Heart left ventricle (tissue), 16 donors: ENCODE measurements at regions not wholly inside any gene's neighbourhood (a gene's known extent, or its start where the extent isn't known, plus 50 kb on each side); places are given as distances from the start of the nearest gene placed in this dataset.
"Not testable (repeated sequence)": the region's sequence is repeated elsewhere in the genome, so short reads cannot be mapped to it uniquely, and the experiment has no call there.

Source experiments
- ATAC-seq, 4 donors: fragments of 200-7000 bp; cut with Tn5 transposase; one replicate each; pipeline ENCODE4 v1.9.1; 2020 to 2022; ENCODE audit warnings: moderate library complexity in 4 of 4, mild to moderate bottlenecking in 3 of 4, moderate number of reproducible peaks in 1 of 4
- DNase-seq, 5 donors: peaks; one replicate each; pipeline ENCODE4 v3.0.0-alpha.2; 2020
- H3K27ac ChIP-seq, 12 donors: fragments of 200-600 bp; sonication (generic) in 4 of 12; one replicate each; pipeline versions ENCODE4 v1.5.0 to v1.8.0; 2016 to 2022; ENCODE audit warnings: mild to moderate bottlenecking in 2 of 12
- H3K27me3 ChIP-seq, 9 donors: fragments of 200-600 bp; sonication (generic) in 2 of 9; one replicate each; pipeline versions ENCODE4 v1.5.1 to v1.8.0; 2016 to 2022; ENCODE audit warnings: mild to moderate bottlenecking in 3 of 9
- H3K36me3 ChIP-seq, 9 donors: fragments of 200-600 bp; sonication (generic) in 2 of 9; one replicate each; pipeline versions ENCODE4 v1.5.0 to v1.8.0; 2018 to 2022; ENCODE audit warnings: mild to moderate bottlenecking in 2 of 9
- H3K4me1 ChIP-seq, 12 donors: fragments of 200-600 bp; sonication (generic) in 4 of 12; one replicate each; pipeline versions ENCODE4 v1.5.0 to v1.8.0; 2016 to 2022; ENCODE audit warnings: mild to moderate bottlenecking in 3 of 12
- H3K4me3 ChIP-seq, 12 donors: fragments of 200-600 bp; sonication (generic) in 4 of 12; one replicate each; pipeline versions ENCODE4 v1.5.0 to v1.8.0; 2017 to 2022; ENCODE audit warnings: mild to moderate bottlenecking in 9 of 12, moderate library complexity in 4 of 12
- H3K9me3 ChIP-seq, 12 donors: fragments of 200-600 bp; sonication (generic) in 4 of 12; one replicate each; pipeline versions ENCODE4 v1.5.0 to v1.8.0; 2016 to 2022; ENCODE audit warnings: mild to moderate bottlenecking in 1 of 12
- CTCF ChIP-seq, 12 donors: fragments of 200-600 bp; sonication (generic) in 4 of 12; IDR thresholded peaks; one replicate each; pipeline versions ENCODE4 v1.5.0 to v1.8.0; 2018 to 2022; ENCODE audit warnings: antibody characterized with exemption in 12 of 12, mild to moderate bottlenecking in 5 of 12
- POLR2A ChIP-seq, 2 donors: fragments of 450-650 bp; IDR thresholded peaks; one replicate each; pipeline ENCODE4 v1.6.1; 2017; ENCODE audit warnings: antibody characterized with exemption in 2 of 2, mild to moderate bottlenecking in 2 of 2, moderate library complexity in 2 of 2
- WGBS, 4 donors: extraction: QIAGEN DNeasy Blood & Tissue Kit in 2 of 4; methylation state at CpG; one replicate each; pipeline versions ENCODE4 v1.1.5 to v1.1.7; 2013 to 2018; 5-methylcytosine and 5-hydroxymethylcytosine counted together
- intact Hi-C, 10 donors: fragments of 100-400 bp; cut with DNase I; formaldehyde crosslinking; loops; one replicate each; pipeline versions ENCODE4 v1.11.1 to v1.14.2; 2022
- donor health status: ischemic (EF 13 %, LVEDD 7.1; RV severe dilation, severe dysfunction).
- donor health status: healthy with polysubstance abuse.
- donor health status: DM: no; HTN: yes; CAD: no.
- donor health status: DM: no; HTN: no; CAD: no.
- donor health status: ischemic (EF 25% LVEDD 6.9; RV normal size, moderate dysfunction).
- donor health status: ischemic (EF 25% LVEDD 5.7; RV mildly dilated, moderate dysfunction).
- donor health status: healthy.
- donor health status: DM: yes; HTN: yes; CAD: no.
- donor health status: ischemic (EF 35%, LVEDD 5.7; RV mildly dilated, moderate dysfunction).
- donor health status: nonischemic (EF 11% LVEDD 7.7; RV severe dilation, severe dysfunction).
- donor health status: DM: yes; HTN: yes; CAD: no.
- donor health status: PGD.
- donor health status: ischemic (EF 29% LVEDD 5.4; RV normal size, mild dysfunction).
- donor health status: nonischemic (EF 23%, LVEDD 6.1; RV moderate dilation, normal function).

GRCh38 chr4:100633269-100633668 is 115.4 kb upstream of the EMCN start:
- Histone ChIP-seq H3K4me3 (no peak overlapping the region), H3K27me3 (no peaks in the 10 kb centered on the region), H3K4me1 (no peaks in the 10 kb centered on the region), H3K36me3 (no peaks in the 10 kb centered on the region), H3K9me3 (peaks cover 0 to 22% (median 2%) of the 10 kb centered on the region in 12 donors), H3K27ac (no peak overlapping the region)
- DNase-seq (no peak), ATAC-seq (no peak)
- WGBS, 4 donors, result 89 to 95% (median 91%) methylated on average over 2 of the region's 2 CpGs
- intact Hi-C loops, result no loop called here
- TF ChIP-seq POLR2A (IDR thresholded peaks at IDR 0.05) (no peak), CTCF (IDR thresholded peaks at IDR 0.05) (no peak)

GRCh38 chr4:100632163-100632562 is 114.3 kb upstream of the EMCN start:
- TF ChIP-seq POLR2A (IDR thresholded peaks at IDR 0.05) (no peak), CTCF (IDR thresholded peaks at IDR 0.05) (no peak)
- H3K27ac ChIP-seq, result no peak overlapping the region
- intact Hi-C loops, result no loop called here
- H3K4me1 ChIP-seq, result no peaks in the 10 kb centered on the region
- H3K9me3 ChIP-seq, result peaks cover 0 to 11% (median 0%) of the 10 kb centered on the region in 12 donors
- DNase-seq (no peak), ATAC-seq (peak in 2 of 4 donors; percentile 36 to 37)
- H3K4me3 ChIP-seq, result no peak overlapping the region
- H3K27me3 ChIP-seq, result no peaks in the 10 kb centered on the region
- H3K36me3 ChIP-seq, result no peaks in the 10 kb centered on the region
- 73 to 87% (median 81%) methylated on average over 2 of the region's 2 CpGs for WGBS, 4 donors

- no peak for TF ChIP-seq POLR2A (IDR thresholded peaks at IDR 0.05)
- ATAC-seq (no peak), DNase-seq (no peak)
- 91 to 96% (median 94%) methylated on average over 3 of the region's 3 CpGs for WGBS, 4 donors
- intact Hi-C loops, result no loop called here
- Histone ChIP-seq H3K4me1 (no peaks in the 10 kb centered on the region), H3K36me3 (no peaks in the 10 kb centered on the region), H3K4me3 (no peak overlapping the region), H3K27ac (no peak overlapping the region), H3K9me3 (peaks cover 0 to 10% (median 0%) of the 10 kb centered on the region in 12 donors), H3K27me3 (no peaks in the 10 kb centered on the region)
These were observed 113.6 kb upstream of the EMCN start for GRCh38 chr4:100631281-100631968.

GRCh38 chr4:100630341-100630740 is 112.5 kb upstream of the EMCN start:
- Histone ChIP-seq H3K4me1 (no peaks in the 10 kb centered on the region), H3K36me3 (no peaks in the 10 kb centered on the region), H3K4me3 (no peak overlapping the region), H3K27ac (no peak overlapping the region), H3K27me3 (no peaks in the 10 kb centered on the region), H3K9me3 (peaks cover 0 to 17% (median 1%) of the 10 kb centered on the region in 12 donors)
- no peak for TF ChIP-seq CTCF (IDR thresholded peaks at IDR 0.05)
- ATAC-seq (no peak), DNase-seq (no peak)
- intact Hi-C loops, result no loop called here

- ATAC-seq, result no peak
- DNase-seq, result no peak
- intact Hi-C loops, result loop anchor here in 1 of 10 donors (10.0 kb wide), 1 partner anchor 535 kb away; no protein-coding TSS in a partner anchor
- Histone ChIP-seq H3K36me3 (no peaks in the 10 kb centered on the region), H3K9me3 (no peaks in the 10 kb centered on the region), H3K27me3 (no peaks in the 10 kb centered on the region), H3K27ac (no peak overlapping the region), H3K4me3 (no peak overlapping the region), H3K4me1 (no peaks in the 10 kb centered on the region)
- TF ChIP-seq CTCF (IDR thresholded peaks at IDR 0.05) (no peak), POLR2A (IDR thresholded peaks at IDR 0.05) (no peak)
- whole genome bisulfite sequencing, 4 donors, result 59 to 71% (median 63%) methylated on average over 1 of the region's 1 CpG
These were observed 92.0 kb upstream of the EMCN start for GRCh38 chr4:100609810-100610209.

- H3K27me3 ChIP-seq, H3K27ac ChIP-seq, H3K4me3 ChIP-seq, H3K9me3 ChIP-seq, intact Hi-C loops, DNase-seq, H3K4me1 ChIP-seq, ATAC-seq, H3K36me3 ChIP-seq: not testable (repeated sequence)
- WGBS, 4 donors, result 89 to 96% (median 92%) methylated on average over 12 to 19 of the region's 19 CpGs
These were observed 90.8 kb upstream of the EMCN start for GRCh38 chr4:100608651-100609050.
